ENCODE measurements at regions not wholly inside any gene's neighbourhood (a gene's known extent, or its start where the extent isn't known, plus 50 kb on each side); places are given as distances from the start of the nearest gene placed in this dataset.
"Not testable (repeated sequence)": the region's sequence is repeated elsewhere in the genome, so short reads cannot be mapped to it uniquely, and the experiment has no call there.

GRCh38 chrX:13491061-13491460 is 78.3 kb upstream of the EGFL6 start:
- Histone ChIP-seq H3K27ac (ENCODE audit: low read depth, low read length) (no peak overlapping the region), H3K4me1 (ENCODE audit: control insufficient read depth, insufficient read depth, low read length) (no peaks in the 10 kb centered on the region), H3K27me3 (ENCODE audit: control insufficient read depth, insufficient read depth, low read length) (no peaks in the 10 kb centered on the region), H3K4me3 (ENCODE audit: low read length) (no peak overlapping the region), H3K9ac (ENCODE audit: low read length) (no peak overlapping the region), H3K36me3 (ENCODE audit: control insufficient read depth, insufficient read depth, low read length) (no peaks in the 10 kb centered on the region)

- peaks cover 1% of the 10 kb centered on the region for H3K27me3 ChIP-seq (ENCODE audit: control insufficient read depth, insufficient read depth, low read length)
- no peak overlapping the region for H3K4me3 ChIP-seq (ENCODE audit: low read length)
- H3K27ac ChIP-seq (ENCODE audit: low read depth, low read length), result no peak overlapping the region
- H3K9ac ChIP-seq (ENCODE audit: low read length), result no peak overlapping the region
- no peaks in the 10 kb centered on the region for H3K4me1 ChIP-seq (ENCODE audit: control insufficient read depth, insufficient read depth, low read length)
- no peaks in the 10 kb centered on the region for H3K36me3 ChIP-seq (ENCODE audit: control insufficient read depth, insufficient read depth, low read length)
These were observed 79.9 kb upstream of the EGFL6 start for GRCh38 chrX:13489454-13489853.

GRCh38 chrX:13487731-13488505 is 81.5 kb upstream of the EGFL6 start:
- H3K27ac ChIP-seq (ENCODE audit: low read depth, low read length), result peak overlapping the region; percentile 4
- no peaks in the 10 kb centered on the region for H3K4me1 ChIP-seq (ENCODE audit: control insufficient read depth, insufficient read depth, low read length)
- H3K9ac ChIP-seq (ENCODE audit: low read length), result no peak overlapping the region
- H3K36me3 ChIP-seq (ENCODE audit: control insufficient read depth, insufficient read depth, low read length), result no peaks in the 10 kb centered on the region
- no peak overlapping the region for H3K4me3 ChIP-seq (ENCODE audit: low read length)
- H3K27me3 ChIP-seq (ENCODE audit: control insufficient read depth, insufficient read depth, low read length), result peaks cover 3% of the 10 kb centered on the region

- no peaks in the 10 kb centered on the region for H3K36me3 ChIP-seq (ENCODE audit: control insufficient read depth, insufficient read depth, low read length)
- H3K27me3 ChIP-seq (ENCODE audit: control insufficient read depth, insufficient read depth, low read length), result peaks cover 3% of the 10 kb centered on the region
- H3K9ac ChIP-seq (ENCODE audit: low read length), result no peak overlapping the region
- no peak overlapping the region for H3K4me3 ChIP-seq (ENCODE audit: low read length)
- no peaks in the 10 kb centered on the region for H3K4me1 ChIP-seq (ENCODE audit: control insufficient read depth, insufficient read depth, low read length)
- no peak overlapping the region for H3K27ac ChIP-seq (ENCODE audit: low read depth, low read length)
These were observed 84.2 kb upstream of the EGFL6 start for GRCh38 chrX:13485167-13485566.

- H3K27ac ChIP-seq (ENCODE audit: low read depth, low read length), result no peak overlapping the region
- H3K4me3 ChIP-seq (ENCODE audit: low read length), result no peak overlapping the region
- no peaks in the 10 kb centered on the region for H3K36me3 ChIP-seq (ENCODE audit: control insufficient read depth, insufficient read depth, low read length)
- peaks cover 3% of the 10 kb centered on the region for H3K27me3 ChIP-seq (ENCODE audit: control insufficient read depth, insufficient read depth, low read length)
- H3K9ac ChIP-seq (ENCODE audit: low read length), result no peak overlapping the region
- no peaks in the 10 kb centered on the region for H3K4me1 ChIP-seq (ENCODE audit: control insufficient read depth, insufficient read depth, low read length)
These were observed 85.6 kb upstream of the EGFL6 start for GRCh38 chrX:13483773-13484172.

- Histone ChIP-seq H3K27me3 (ENCODE audit: control insufficient read depth, insufficient read depth, low read length) (peaks cover 3% of the 10 kb centered on the region), H3K4me1 (ENCODE audit: control insufficient read depth, insufficient read depth, low read length) (no peaks in the 10 kb centered on the region), H3K36me3 (ENCODE audit: control insufficient read depth, insufficient read depth, low read length) (no peaks in the 10 kb centered on the region), H3K4me3 (ENCODE audit: low read length) (no peak overlapping the region), H3K9ac (ENCODE audit: low read length) (no peak overlapping the region), H3K27ac (ENCODE audit: low read depth, low read length) (no peak overlapping the region)
These were observed 86.5 kb upstream of the EGFL6 start for GRCh38 chrX:13482746-13483541.

- H3K9ac ChIP-seq (ENCODE audit: low read length); H3K27me3 ChIP-seq (ENCODE audit: control insufficient read depth, insufficient read depth, low read length); H3K27ac ChIP-seq (ENCODE audit: low read depth, low read length); H3K36me3 ChIP-seq (ENCODE audit: control insufficient read depth, insufficient read depth, low read length); H3K4me3 ChIP-seq (ENCODE audit: low read length); H3K4me1 ChIP-seq (ENCODE audit: control insufficient read depth, insufficient read depth, low read length): not testable (repeated sequence)
These were observed 88.6 kb upstream of the EGFL6 start for GRCh38 chrX:13480780-13481179.

- H3K36me3 ChIP-seq (ENCODE audit: control insufficient read depth, insufficient read depth, low read length), result no peaks in the 10 kb centered on the region
- H3K4me3 ChIP-seq (ENCODE audit: low read length), result no peak overlapping the region
- no peaks in the 10 kb centered on the region for H3K4me1 ChIP-seq (ENCODE audit: control insufficient read depth, insufficient read depth, low read length)
- H3K27me3 ChIP-seq (ENCODE audit: control insufficient read depth, insufficient read depth, low read length), result peaks cover 2% of the 10 kb centered on the region
- H3K9ac ChIP-seq (ENCODE audit: low read length), result no peak overlapping the region
- H3K27ac ChIP-seq (ENCODE audit: low read depth, low read length), result no peak overlapping the region
These were observed 90.0 kb upstream of the EGFL6 start for GRCh38 chrX:13479452-13479813.

GRCh38 chrX:13478740-13479451 is 90.5 kb upstream of the EGFL6 start:
- Histone ChIP-seq H3K9ac (ENCODE audit: low read length) (no peak overlapping the region), H3K4me1 (ENCODE audit: control insufficient read depth, insufficient read depth, low read length) (no peaks in the 10 kb centered on the region), H3K27ac (ENCODE audit: low read depth, low read length) (no peak overlapping the region), H3K36me3 (ENCODE audit: control insufficient read depth, insufficient read depth, low read length) (no peaks in the 10 kb centered on the region), H3K4me3 (ENCODE audit: low read length) (no peak overlapping the region), H3K27me3 (ENCODE audit: control insufficient read depth, insufficient read depth, low read length) (no peaks in the 10 kb centered on the region)

- Histone ChIP-seq H3K27ac (ENCODE audit: low read depth, low read length) (no peak overlapping the region), H3K9ac (ENCODE audit: low read length) (no peak overlapping the region), H3K4me1 (ENCODE audit: control insufficient read depth, insufficient read depth, low read length) (no peaks in the 10 kb centered on the region), H3K36me3 (ENCODE audit: control insufficient read depth, insufficient read depth, low read length) (no peaks in the 10 kb centered on the region), H3K27me3 (ENCODE audit: control insufficient read depth, insufficient read depth, low read length) (no peaks in the 10 kb centered on the region), H3K4me3 (ENCODE audit: low read length) (no peak overlapping the region)
These were observed 93.0 kb upstream of the EGFL6 start for GRCh38 chrX:13476384-13476783.

- Histone ChIP-seq H3K27me3 (ENCODE audit: control insufficient read depth, insufficient read depth, low read length) (no peaks in the 10 kb centered on the region), H3K4me3 (ENCODE audit: low read length) (no peak overlapping the region), H3K27ac (ENCODE audit: low read depth, low read length) (peak overlapping the region; percentile 5), H3K36me3 (ENCODE audit: control insufficient read depth, insufficient read depth, low read length) (no peaks in the 10 kb centered on the region), H3K9ac (ENCODE audit: low read length) (no peak overlapping the region), H3K4me1 (ENCODE audit: control insufficient read depth, insufficient read depth, low read length) (no peaks in the 10 kb centered on the region)
These were observed 95.3 kb upstream of the EGFL6 start for GRCh38 chrX:13474164-13474516.

- H3K4me1 ChIP-seq (ENCODE audit: control insufficient read depth, insufficient read depth, low read length), result no peaks in the 10 kb centered on the region
- H3K27ac ChIP-seq (ENCODE audit: low read depth, low read length), result peak overlapping the region; percentile 7
- no peak overlapping the region for H3K4me3 ChIP-seq (ENCODE audit: low read length)
- no peaks in the 10 kb centered on the region for H3K27me3 ChIP-seq (ENCODE audit: control insufficient read depth, insufficient read depth, low read length)
- no peak overlapping the region for H3K9ac ChIP-seq (ENCODE audit: low read length)
- H3K36me3 ChIP-seq (ENCODE audit: control insufficient read depth, insufficient read depth, low read length), result no peaks in the 10 kb centered on the region
These were observed 95.8 kb upstream of the EGFL6 start for GRCh38 chrX:13473442-13474163.

Data from rectal smooth muscle tissue (tissue), 1 donor.